IgD-negative memory B cell (primary cell): ENCODE measurements at regions not wholly inside any gene's neighbourhood (a gene's known extent, or its start where the extent isn't known, plus 50 kb on each side); places are given as distances from the start of the nearest gene placed in this dataset.

Experiments
- H3K27ac Mint-ChIP-seq, 3 donors: one replicate each; pipeline ENCODE4 v1.8.0; 2020 to 2022; ENCODE audit warnings: mild to moderate bottlenecking in 3 of 3, mixed read lengths in 3 of 3, moderate library complexity in 1 of 3
- H3K27me3 Mint-ChIP-seq: one replicate; pipeline ENCODE4 v1.8.0; 2021; ENCODE audit warnings: mixed read lengths
- H3K36me3 Mint-ChIP-seq: one replicate; pipeline ENCODE4 v1.8.0; 2020; ENCODE audit warnings: mild to moderate bottlenecking, mixed read lengths
- H3K4me1 Mint-ChIP-seq, 3 donors: one replicate each; pipeline ENCODE4 v1.8.0; 2020 to 2022; ENCODE audit warnings: mixed read lengths in 3 of 3, mild to moderate bottlenecking in 1 of 3
- H3K4me3 Mint-ChIP-seq, 4 donors: one replicate each; pipeline ENCODE4 v1.8.0; 2020 to 2022; ENCODE audit warnings: mild to moderate bottlenecking in 4 of 4, mixed read lengths in 4 of 4, moderate library complexity in 3 of 4
- H3K9me3 Mint-ChIP-seq, 3 donors: one replicate each; pipeline ENCODE4 v1.8.0; 2020 to 2021; ENCODE audit warnings: mixed read lengths in 3 of 3, mild to moderate bottlenecking in 1 of 3

DNA sequence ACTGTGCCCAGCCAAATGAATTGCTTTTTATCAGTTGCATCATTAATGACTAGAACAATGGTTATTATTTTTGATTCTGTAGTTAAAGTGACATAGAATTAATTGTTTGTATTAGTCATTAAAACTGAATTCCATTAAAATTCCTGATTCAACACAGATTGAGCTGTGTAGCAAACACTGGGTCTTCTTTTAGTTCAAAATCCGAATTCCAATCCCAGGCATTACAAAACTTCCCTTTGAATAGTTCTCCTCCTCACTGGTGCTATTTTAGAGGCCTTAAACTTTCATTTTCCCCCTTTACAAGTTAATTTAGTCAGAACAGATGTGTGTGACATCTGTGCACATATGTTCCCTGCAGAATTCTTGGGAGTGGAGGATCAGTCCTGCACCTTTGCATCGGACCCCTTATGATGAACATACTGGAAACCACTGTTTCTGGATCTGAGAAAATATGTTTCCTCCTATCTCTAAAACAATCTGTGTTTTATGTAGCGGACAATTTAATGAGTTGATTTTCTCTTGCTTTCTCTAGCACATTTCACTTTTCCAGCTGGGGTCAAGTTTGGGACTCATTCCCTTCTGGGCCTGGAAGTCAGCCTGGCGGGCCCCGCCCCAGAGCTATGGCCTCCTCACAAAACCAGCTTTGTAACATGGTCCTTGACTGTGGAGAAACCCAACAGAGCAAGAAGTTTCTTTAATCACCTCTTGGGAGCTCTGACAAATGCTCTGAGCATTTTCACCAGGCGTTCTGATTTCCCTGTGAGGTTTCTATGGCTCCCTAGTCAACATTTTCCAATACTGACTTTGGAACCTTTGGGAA is 87.9 kb upstream of the MAMDC2 start:
- Mint-ChIP-seq H3K9me3 (peaks cover 0 to 2% (median 0%) of the 10 kb centered on the region in 3 donors), H3K36me3 (peaks cover 3% of the 10 kb centered on the region), H3K27ac (no peak overlapping the region), H3K4me3 (no peak overlapping the region), H3K4me1 (no peaks in the 10 kb centered on the region), H3K27me3 (peaks cover 6% of the 10 kb centered on the region)

- H3K27ac Mint-ChIP-seq, result no peak overlapping the region
- no peaks in the 10 kb centered on the region for H3K9me3 Mint-ChIP-seq
- no peaks in the 10 kb centered on the region for H3K4me1 Mint-ChIP-seq
- no peak overlapping the region for H3K4me3 Mint-ChIP-seq
- H3K27me3 Mint-ChIP-seq, result peaks cover 4% of the 10 kb centered on the region
- peaks cover 3% of the 10 kb centered on the region for H3K36me3 Mint-ChIP-seq
These were observed 81.8 kb upstream of the MAMDC2 start for GRCh38 chr9:69961843-69962242.

DNA sequence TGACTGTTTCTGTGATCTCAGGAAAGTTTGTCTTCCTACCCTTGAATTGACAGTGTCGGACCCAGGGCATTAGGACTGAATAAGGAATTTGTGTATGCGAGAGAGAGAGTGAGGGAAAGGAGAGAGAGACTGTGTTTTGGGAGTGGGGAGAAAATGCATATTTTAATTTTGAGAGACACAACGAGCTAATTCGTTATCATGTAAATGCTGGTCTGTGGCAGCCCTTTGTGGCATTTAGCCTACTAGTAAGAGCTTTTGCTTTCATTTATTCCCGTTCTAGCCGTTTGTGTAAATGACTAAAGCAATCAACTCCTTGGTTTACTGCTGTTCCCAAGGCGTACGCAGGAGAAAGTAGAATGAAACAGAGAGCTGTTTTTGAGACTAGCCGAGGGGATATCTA is 79.8 kb upstream of the MAMDC2 start:
- Mint-ChIP-seq H3K27me3 (peaks cover 5% of the 10 kb centered on the region), H3K4me1 (no peaks in the 10 kb centered on the region), H3K36me3 (no peaks in the 10 kb centered on the region), H3K9me3 (no peaks in the 10 kb centered on the region), H3K4me3 (no peak overlapping the region), H3K27ac (no peak overlapping the region)

- peaks cover 5% of the 10 kb centered on the region for H3K27me3 Mint-ChIP-seq
- no peaks in the 10 kb centered on the region for H3K36me3 Mint-ChIP-seq
- no peaks in the 10 kb centered on the region for H3K9me3 Mint-ChIP-seq
- no peaks in the 10 kb centered on the region for H3K4me1 Mint-ChIP-seq
- H3K27ac Mint-ChIP-seq, result no peak overlapping the region
- H3K4me3 Mint-ChIP-seq, result no peak overlapping the region
These were observed 79.2 kb upstream of the MAMDC2 start for GRCh38 chr9:69964446-69964845.

DNA sequence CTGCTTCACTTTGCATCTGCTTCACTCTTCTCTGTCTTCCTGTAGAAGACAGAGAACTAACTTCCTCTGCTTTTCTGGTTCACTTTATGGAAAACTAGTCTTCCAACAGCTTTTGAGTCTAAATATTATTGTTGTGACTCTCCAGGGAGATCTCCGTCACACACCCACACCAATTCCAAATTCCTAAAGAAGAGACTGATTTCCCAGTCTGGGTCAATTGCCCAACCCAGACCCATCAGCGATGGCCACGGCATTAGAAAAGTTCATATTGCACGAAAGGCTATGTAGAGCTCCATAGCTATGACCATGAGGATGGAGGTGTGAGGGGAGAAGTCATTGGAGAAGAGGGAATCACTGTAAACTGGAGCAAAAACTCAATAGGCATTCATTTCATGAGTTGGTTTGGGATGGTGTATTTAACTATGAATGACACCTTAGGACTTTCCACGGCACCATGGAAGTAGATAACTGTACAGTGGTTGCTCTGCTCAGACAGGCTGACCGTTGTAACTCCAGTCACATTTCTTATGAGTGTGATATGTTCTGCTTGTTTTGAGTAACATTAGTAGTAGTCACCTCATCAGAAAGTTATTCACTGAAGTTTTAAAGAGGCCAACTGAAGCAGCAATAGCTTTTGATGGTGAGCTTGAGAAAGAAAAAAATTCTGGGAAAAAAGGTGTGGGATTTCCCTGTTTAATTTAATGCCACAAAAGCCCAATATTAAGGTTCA is 78.1 kb upstream of the MAMDC2 start:
- Mint-ChIP-seq H3K36me3 (no peaks in the 10 kb centered on the region), H3K9me3 (no peaks in the 10 kb centered on the region), H3K27ac (no peak overlapping the region), H3K4me1 (no peaks in the 10 kb centered on the region), H3K4me3 (no peak overlapping the region), H3K27me3 (peaks cover 5% of the 10 kb centered on the region)

- Mint-ChIP-seq H3K9me3 (no peaks in the 10 kb centered on the region), H3K27ac (no peak overlapping the region), H3K36me3 (no peaks in the 10 kb centered on the region), H3K4me1 (no peaks in the 10 kb centered on the region), H3K4me3 (no peak overlapping the region), H3K27me3 (peaks cover 1% of the 10 kb centered on the region)
These were observed 76.3 kb upstream of the MAMDC2 start for GRCh38 chr9:69967344-69967743.

- Mint-ChIP-seq H3K27ac (peak overlapping the region in 1 of 3 donors; percentile 59), H3K4me1 (no peaks in the 10 kb centered on the region), H3K27me3 (peaks cover 3% of the 10 kb centered on the region), H3K9me3 (no peaks in the 10 kb centered on the region), H3K4me3 (no peak overlapping the region), H3K36me3 (no peaks in the 10 kb centered on the region)
These were observed 73.6 kb upstream of the MAMDC2 start for GRCh38 chr9:69970001-69970533.

GRCh38 chr9:69971643-69972449 is 71.8 kb upstream of the MAMDC2 start:
- no peaks in the 10 kb centered on the region for H3K4me1 Mint-ChIP-seq
- no peaks in the 10 kb centered on the region for H3K9me3 Mint-ChIP-seq
- peaks cover 6% of the 10 kb centered on the region for H3K27me3 Mint-ChIP-seq
- H3K27ac Mint-ChIP-seq, result no peak overlapping the region
- no peak overlapping the region for H3K4me3 Mint-ChIP-seq
- H3K36me3 Mint-ChIP-seq, result no peaks in the 10 kb centered on the region

GRCh38 chr9:69975681-69976080 is 68.0 kb upstream of the MAMDC2 start:
- Mint-ChIP-seq H3K27me3 (peaks cover 5% of the 10 kb centered on the region), H3K36me3 (no peaks in the 10 kb centered on the region), H3K27ac (no peak overlapping the region), H3K9me3 (no peaks in the 10 kb centered on the region), H3K4me3 (no peak overlapping the region), H3K4me1 (no peaks in the 10 kb centered on the region)

GRCh38 chr9:69976152-69976551 is 67.5 kb upstream of the MAMDC2 start:
- no peak overlapping the region for H3K4me3 Mint-ChIP-seq
- no peaks in the 10 kb centered on the region for H3K4me1 Mint-ChIP-seq
- no peaks in the 10 kb centered on the region for H3K9me3 Mint-ChIP-seq

GRCh38 chr9:69980041-69980440 is 63.6 kb upstream of the MAMDC2 start:
- Mint-ChIP-seq H3K4me3 (no peak overlapping the region), H3K27me3 (peaks cover 6% of the 10 kb centered on the region), H3K27ac (no peak overlapping the region), H3K9me3 (no peaks in the 10 kb centered on the region), H3K4me1 (no peaks in the 10 kb centered on the region), H3K36me3 (no peaks in the 10 kb centered on the region)

More at GRCh38 chr9:69976152-69976551, 67.5 kb upstream of the MAMDC2 start:
- Mint-ChIP-seq H3K27ac (no peak overlapping the region), H3K27me3 (peaks cover 5% of the 10 kb centered on the region), H3K36me3 (no peaks in the 10 kb centered on the region)

DNA sequence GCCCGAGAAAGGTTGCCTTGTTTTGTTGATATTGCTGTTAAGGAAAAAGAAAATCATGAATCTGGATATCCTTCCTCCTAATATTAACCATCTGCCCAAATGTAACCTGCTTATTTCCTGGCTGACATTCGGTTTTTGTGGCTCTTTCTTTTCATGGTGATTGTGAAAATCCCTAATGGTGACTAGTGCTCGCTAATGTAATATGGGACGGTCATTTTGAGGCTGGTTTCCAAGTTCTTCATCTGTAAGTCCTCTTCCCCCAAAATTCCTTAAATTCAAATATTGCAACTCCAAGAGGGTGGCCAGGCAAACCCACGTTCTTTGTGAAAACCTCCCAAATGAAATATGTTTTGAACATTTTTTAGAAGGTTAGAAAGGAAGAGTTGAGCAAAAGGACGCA is 63.1 kb upstream of the MAMDC2 start:
- Mint-ChIP-seq H3K27ac (no peak overlapping the region), H3K27me3 (peaks cover 4% of the 10 kb centered on the region), H3K9me3 (no peaks in the 10 kb centered on the region), H3K4me1 (no peaks in the 10 kb centered on the region), H3K4me3 (no peak overlapping the region), H3K36me3 (no peaks in the 10 kb centered on the region)

DNA sequence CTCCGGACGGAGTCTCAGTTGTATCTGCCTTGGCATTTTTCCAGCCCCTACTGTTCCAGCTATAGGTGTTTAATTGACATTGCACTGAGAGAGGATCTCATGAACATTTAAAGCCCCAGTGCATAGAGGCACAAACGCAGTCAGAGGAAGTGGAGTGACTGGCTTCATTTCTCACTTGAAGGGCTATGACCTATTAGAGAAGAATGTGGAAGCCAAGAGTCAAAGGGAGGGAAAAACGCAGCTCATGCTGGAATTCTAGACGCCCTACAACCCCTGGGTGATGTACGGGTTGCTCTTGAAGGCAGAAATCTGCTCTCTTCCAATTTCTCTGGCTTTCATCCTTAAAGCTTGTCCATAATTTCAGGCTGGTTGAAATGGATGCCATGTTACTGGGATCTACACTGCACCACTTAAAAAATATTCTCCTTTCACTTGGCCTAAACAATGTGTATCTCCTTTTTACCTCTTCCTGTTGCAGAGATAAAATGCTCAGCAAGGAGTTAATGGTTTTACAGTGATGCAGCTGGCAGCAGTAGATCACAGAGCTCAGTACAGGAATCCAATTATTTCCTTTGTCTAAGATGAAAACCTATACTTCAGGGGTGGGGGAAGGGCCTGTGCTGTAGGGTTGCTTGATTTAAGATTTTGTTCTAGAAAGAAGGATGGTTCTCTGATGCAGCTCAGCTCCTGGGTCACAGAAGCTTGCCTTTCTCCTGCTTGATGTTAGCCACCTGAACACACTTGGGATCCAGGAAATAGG is 61.8 kb upstream of the MAMDC2 start:
- no peak overlapping the region for H3K27ac Mint-ChIP-seq
- peaks cover 5% of the 10 kb centered on the region for H3K27me3 Mint-ChIP-seq
- no peaks in the 10 kb centered on the region for H3K36me3 Mint-ChIP-seq
- H3K4me3 Mint-ChIP-seq, result no peak overlapping the region
- H3K4me1 Mint-ChIP-seq, result no peaks in the 10 kb centered on the region
- no peaks in the 10 kb centered on the region for H3K9me3 Mint-ChIP-seq

DNA sequence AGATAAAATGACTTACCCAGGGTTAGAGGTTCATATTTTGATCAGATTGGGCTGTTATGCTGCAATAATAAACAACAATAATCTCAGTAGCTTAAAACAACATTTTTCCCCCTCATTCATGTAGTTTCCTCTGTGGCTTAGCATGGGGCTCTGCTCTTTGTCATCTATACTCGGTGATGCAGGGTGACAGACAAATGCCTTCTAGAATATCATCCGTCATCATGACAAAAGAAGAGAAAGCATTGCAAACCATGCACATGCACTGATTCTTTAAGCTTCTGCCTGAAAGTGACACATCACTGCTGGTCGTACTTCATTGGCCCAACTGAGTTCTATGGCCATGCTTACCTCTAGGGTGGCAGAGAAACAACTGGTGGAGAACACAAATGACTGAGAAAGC is 58.8 kb upstream of the MAMDC2 start:
- no peaks in the 10 kb centered on the region for H3K4me1 Mint-ChIP-seq
- no peak overlapping the region for H3K4me3 Mint-ChIP-seq
- peaks cover 9% of the 10 kb centered on the region for H3K27me3 Mint-ChIP-seq
- H3K36me3 Mint-ChIP-seq, result no peaks in the 10 kb centered on the region
- no peak overlapping the region for H3K27ac Mint-ChIP-seq
- H3K9me3 Mint-ChIP-seq, result no peaks in the 10 kb centered on the region
